Neural progenitor cell (in vitro differentiated cells): ENCODE measurements at regions not wholly inside any gene's neighbourhood (a gene's known extent, or its start where the extent isn't known, plus 50 kb on each side); places are given as distances from the start of the nearest gene placed in this dataset. TPM values are rescaled to one million over a fixed set of nuclear protein-coding genes. Genes with fewer than 3 reads are reported as not detected.
A peak's percentile ranks its signal among the peaks of the same experiment; 100 is the strongest.

ENCODE experiments used
- DNase-seq: peaks from one replicate; pipeline ENCODE4 v3.0.0-alpha.2; 2016; ENCODE audit warnings: low spot score
- H2AFZ ChIP-seq: fragments of 200-600 bp; sonication (generic); replicated peaks from 2 replicates; pipeline ENCODE4 v1.6.1; 2016; ENCODE audit warnings: antibody characterized with exemption
- H3F3A ChIP-seq: fragments of 200-600 bp; sonication (generic); 2 replicates; pipeline ENCODE4 v1.6.1; 2016; ENCODE audit warnings: antibody characterized with exemption, low read depth
- H3K27ac ChIP-seq: fragments of 200-600 bp; sonication (generic); 2 replicates; pipeline ENCODE4 v1.5.1; 2016; ENCODE audit warnings: mild to moderate bottlenecking
- H3K27me3 ChIP-seq: fragments of 200-600 bp; sonication (generic); 2 replicates; pipeline ENCODE4 v1.6.1; 2016; ENCODE audit warnings: mild to moderate bottlenecking, moderate library complexity
- H3K36me3 ChIP-seq: fragments of 200-600 bp; sonication (generic); 2 replicates; pipeline ENCODE4 v1.5.1; 2016
- H3K4me1 ChIP-seq: fragments of 200-600 bp; sonication (generic); 2 replicates; pipeline ENCODE4 v1.6.1; 2016; ENCODE audit warnings: mixed run types
- H3K4me2 ChIP-seq: fragments of 200-600 bp; sonication (generic); 2 replicates; pipeline ENCODE4 v1.6.1; 2016
- H3K4me3 ChIP-seq: fragments of 200-600 bp; sonication (generic); 2 replicates; pipeline ENCODE4 v1.5.1; 2016
- H3K79me2 ChIP-seq: fragments of 200-600 bp; sonication (generic); 2 replicates; pipeline ENCODE4 v1.6.1; 2016; ENCODE audit warnings: low read depth
- H3K9ac ChIP-seq: fragments of 200-600 bp; sonication (generic); 2 replicates; pipeline ENCODE4 v1.6.1; 2016
- H3K9me3 ChIP-seq: fragments of 200-600 bp; sonication (generic); 2 replicates; pipeline ENCODE4 v1.5.1; 2016; ENCODE audit warnings: low read depth
- H4K20me1 ChIP-seq: fragments of 200-600 bp; sonication (generic); 2 replicates; pipeline ENCODE4 v1.6.1; 2016; ENCODE audit warnings: low read depth
- H3K27ac Mint-ChIP-seq: 3 replicates; pipeline ENCODE4 v1.8.0; 2021; ENCODE audit warnings: mixed read lengths
- H3K27me3 Mint-ChIP-seq: 2 replicates; pipeline ENCODE4 v1.8.0; 2022; ENCODE audit warnings: low read depth, mild to moderate bottlenecking, inconsistent platforms, moderate library complexity, mixed read lengths; ENCODE audit not compliant: insufficient read depth
- H3K36me3 Mint-ChIP-seq: 3 replicates; pipeline ENCODE4 v1.8.0; 2021; ENCODE audit warnings: mixed read lengths
- H3K4me1 Mint-ChIP-seq: 3 replicates; pipeline ENCODE4 v1.8.0; 2021; ENCODE audit warnings: mixed read lengths
- H3K4me3 Mint-ChIP-seq: 3 replicates; pipeline ENCODE4 v1.8.0; 2021; ENCODE audit warnings: mild to moderate bottlenecking, moderate library complexity, mixed read lengths
- H3K9me3 Mint-ChIP-seq: 3 replicates; pipeline ENCODE4 v1.8.0; 2020; ENCODE audit warnings: mixed read lengths
- CTCF ChIP-seq: fragments of 200-600 bp; sonication (generic); IDR thresholded peaks from 2 replicates; pipeline ENCODE4 v1.5.1; 2017; ENCODE audit warnings: antibody characterized with exemption, mild to moderate bottlenecking
- EZH2 ChIP-seq: fragments of 200-600 bp; sonication (generic); IDR thresholded peaks from 2 replicates; pipeline ENCODE4 v1.6.1; 2017; ENCODE audit warnings: antibody characterized with exemption, mild to moderate bottlenecking, moderate library complexity
- EZH2phosphoT487 ChIP-seq: fragments of 200-600 bp; sonication (generic); IDR thresholded peaks from 2 replicates; pipeline ENCODE4 v1.6.1; 2017; ENCODE audit warnings: antibody characterized with exemption
- small RNA-seq: library from RNA; depleted of rRNA; stranded (forward); fragments of <200 nt; gene quantifications from one replicate; pipeline ENCODE3, GENCODE V24; 2015

- H3K27me3 Mint-ChIP-seq, result peaks cover 4% of the 10 kb centered on the region
- Histone ChIP-seq H3K79me2 (no peaks in the 10 kb centered on the region), H2AFZ (peak overlapping the region; percentile 71), H3K27ac (no peak overlapping the region), H3K9me3 (no peaks in the 10 kb centered on the region), H4K20me1 (no peaks in the 10 kb centered on the region), H3K4me3 (no peak overlapping the region), H3K27me3 (no peaks in the 10 kb centered on the region), H3K36me3 (no peaks in the 10 kb centered on the region), H3K4me1 (peaks cover 30% of the 10 kb centered on the region), H3K9ac (no peak overlapping the region), H3F3A (no peaks in the 10 kb centered on the region), H3K4me2 (peak overlapping the region; percentile 12)
- peaks cover 2% of the 10 kb centered on the region for H3K9me3 Mint-ChIP-seq
- peak overlapping the region; percentile 85 for H3K27ac Mint-ChIP-seq
- H3K4me1 Mint-ChIP-seq, result peaks cover 83% of the 10 kb centered on the region
- DNase-seq, result peak; percentile 23
- TF ChIP-seq EZH2, result no peak
- TF ChIP-seq CTCF, result no peak
- TF ChIP-seq EZH2phosphoT487, result no peak
- H3K4me3 Mint-ChIP-seq, result peak overlapping the region; percentile 11
- H3K36me3 Mint-ChIP-seq, result no peaks in the 10 kb centered on the region
These were observed 64.4 kb upstream of the ZNF521 start for GRCh38 chr18:25416374-25416773.

- peaks cover 3% of the 10 kb centered on the region for H3K27me3 Mint-ChIP-seq
- Histone ChIP-seq H3K4me1 (no peaks in the 10 kb centered on the region), H3K4me2 (no peak overlapping the region), H3K79me2 (no peaks in the 10 kb centered on the region), H3K27me3 (no peaks in the 10 kb centered on the region), H3K4me3 (no peak overlapping the region), H2AFZ (no peak overlapping the region), H3K9ac (no peak overlapping the region), H4K20me1 (no peaks in the 10 kb centered on the region), H3K27ac (no peak overlapping the region), H3K9me3 (no peaks in the 10 kb centered on the region), H3F3A (no peaks in the 10 kb centered on the region), H3K36me3 (no peaks in the 10 kb centered on the region)
- DNase-seq, result no peak
- H3K4me3 Mint-ChIP-seq, result no peak overlapping the region
- H3K27ac Mint-ChIP-seq, result no peak overlapping the region
- no peaks in the 10 kb centered on the region for H3K36me3 Mint-ChIP-seq
- TF ChIP-seq EZH2phosphoT487 (no peak), CTCF (no peak), EZH2 (no peak)
- peaks cover 24% of the 10 kb centered on the region for H3K4me1 Mint-ChIP-seq
- peaks cover 11% of the 10 kb centered on the region for H3K9me3 Mint-ChIP-seq
These were observed 58.0 kb upstream of the ZNF521 start for GRCh38 chr18:25409971-25410370.

- DNase-seq, result no peak
- Mint-ChIP-seq H3K4me1 (peaks cover 7% of the 10 kb centered on the region), H3K9me3 (peaks cover 11% of the 10 kb centered on the region), H3K36me3 (no peaks in the 10 kb centered on the region), H3K27ac (no peak overlapping the region), H3K27me3 (no peaks in the 10 kb centered on the region), H3K4me3 (no peak overlapping the region)
- Histone ChIP-seq H3F3A (no peaks in the 10 kb centered on the region), H3K79me2 (no peaks in the 10 kb centered on the region), H3K4me3 (no peak overlapping the region), H4K20me1 (no peaks in the 10 kb centered on the region), H3K27ac (no peak overlapping the region), H2AFZ (no peak overlapping the region), H3K36me3 (no peaks in the 10 kb centered on the region), H3K9me3 (no peaks in the 10 kb centered on the region), H3K4me2 (no peak overlapping the region), H3K9ac (no peak overlapping the region), H3K27me3 (no peaks in the 10 kb centered on the region), H3K4me1 (no peaks in the 10 kb centered on the region)
- no peak for TF ChIP-seq CTCF
These were observed 56.3 kb upstream of the ZNF521 start for GRCh38 chr18:25408293-25408692.

Small RNA genes in the stretch of these regions (small RNA-seq; reads per million reads assigned to genes)
- not detected for gene AC027229.1
- gene RN7SL97P, result not detected
